DOHH2 (cell line): ENCODE measurements at regions not wholly inside any gene's neighbourhood (a gene's known extent, or its start where the extent isn't known, plus 50 kb on each side); places are given as distances from the start of the nearest gene placed in this dataset.

Experiments used
- H3F3A ChIP-seq: fragments of 200-600 bp; sonication (generic), shearing (Covaris generic); 2 replicates; pipeline ENCODE4 v1.6.0; 2016; ENCODE audit warnings: antibody characterized with exemption, mild to moderate bottlenecking; ENCODE audit not compliant: control insufficient read depth, insufficient read depth
- H3K27ac ChIP-seq: fragments of 200-600 bp; sonication (generic); 2 replicates; pipeline ENCODE4 v1.5.1; 2014; ENCODE audit warnings: low read depth, mild to moderate bottlenecking, low read length, moderate library complexity
- H3K27me3 ChIP-seq: fragments of 200-600 bp; sonication (generic); 2 replicates; pipeline ENCODE4 v1.6.1; 2014; ENCODE audit warnings: mild to moderate bottlenecking, low read length, mixed read lengths; ENCODE audit not compliant: control insufficient read depth
- H3K36me3 ChIP-seq: fragments of 200-600 bp; sonication (generic); 2 replicates; pipeline ENCODE4 v1.6.1; 2014; ENCODE audit warnings: mild to moderate bottlenecking, low read length, moderate library complexity, mixed read lengths; ENCODE audit not compliant: control insufficient read depth
- H3K4me1 ChIP-seq: fragments of 200-600 bp; sonication (generic); 2 replicates; pipeline ENCODE4 v1.6.1; 2014; ENCODE audit warnings: mild to moderate bottlenecking, low read length, mixed read lengths; ENCODE audit not compliant: control insufficient read depth
- H3K4me2 ChIP-seq: fragments of 200-600 bp; sonication (generic); 2 replicates; pipeline ENCODE4 v1.6.0; 2014; ENCODE audit warnings: mild to moderate bottlenecking, low read length, moderate library complexity
- H3K4me3 ChIP-seq: fragments of 200-600 bp; sonication (generic); 2 replicates; pipeline ENCODE4 v1.5.1; 2014; ENCODE audit warnings: mild to moderate bottlenecking, low read length, mixed read lengths
- H3K79me2 ChIP-seq: fragments of 200-600 bp; sonication (generic); 2 replicates; pipeline ENCODE4 v1.6.1; 2014; ENCODE audit warnings: mild to moderate bottlenecking, low read length, mixed read lengths; ENCODE audit not compliant: control insufficient read depth
- H3K9me2 ChIP-seq: fragments of 200-600 bp; sonication (generic); replicated peaks from 2 replicates; pipeline ENCODE4 v1.6.1; 2014; ENCODE audit warnings: mild to moderate bottlenecking, low read length, mixed read lengths; ENCODE audit not compliant: control insufficient read depth
- H3K9me3 ChIP-seq: fragments of 200-600 bp; sonication (generic); 2 replicates; pipeline ENCODE4 v1.6.1; 2014; ENCODE audit warnings: antibody characterized with exemption, low read length, mixed read lengths; ENCODE audit not compliant: control insufficient read depth, insufficient read depth
- H4K20me1 ChIP-seq: fragments of 200-600 bp; sonication (generic); 2 replicates; pipeline ENCODE4 v1.6.0; 2014; ENCODE audit warnings: low read depth, mild to moderate bottlenecking, antibody characterized with exemption, low read length, moderate library complexity; ENCODE audit not compliant: control insufficient read depth, insufficient read depth
- EZH2phosphoT487 ChIP-seq: fragments of 200-600 bp; sonication (generic); IDR thresholded peaks from 2 replicates; pipeline ENCODE4 v1.6.1; 2017; ENCODE audit warnings: borderline replicate concordance, mild to moderate bottlenecking, antibody characterized with exemption, low read length, moderate library complexity, mixed read lengths
- TF ChIP-seq, protein P1 (sequence below): fragments of 200-600 bp; sonication (generic); IDR thresholded peaks from one replicate; pipeline ENCODE4 v1.5.1; 2014; ENCODE audit warnings: antibody characterized with exemption, mild to moderate bottlenecking, low read depth, low read length; ENCODE audit not compliant: poor library complexity, severe bottlenecking

DNA sequence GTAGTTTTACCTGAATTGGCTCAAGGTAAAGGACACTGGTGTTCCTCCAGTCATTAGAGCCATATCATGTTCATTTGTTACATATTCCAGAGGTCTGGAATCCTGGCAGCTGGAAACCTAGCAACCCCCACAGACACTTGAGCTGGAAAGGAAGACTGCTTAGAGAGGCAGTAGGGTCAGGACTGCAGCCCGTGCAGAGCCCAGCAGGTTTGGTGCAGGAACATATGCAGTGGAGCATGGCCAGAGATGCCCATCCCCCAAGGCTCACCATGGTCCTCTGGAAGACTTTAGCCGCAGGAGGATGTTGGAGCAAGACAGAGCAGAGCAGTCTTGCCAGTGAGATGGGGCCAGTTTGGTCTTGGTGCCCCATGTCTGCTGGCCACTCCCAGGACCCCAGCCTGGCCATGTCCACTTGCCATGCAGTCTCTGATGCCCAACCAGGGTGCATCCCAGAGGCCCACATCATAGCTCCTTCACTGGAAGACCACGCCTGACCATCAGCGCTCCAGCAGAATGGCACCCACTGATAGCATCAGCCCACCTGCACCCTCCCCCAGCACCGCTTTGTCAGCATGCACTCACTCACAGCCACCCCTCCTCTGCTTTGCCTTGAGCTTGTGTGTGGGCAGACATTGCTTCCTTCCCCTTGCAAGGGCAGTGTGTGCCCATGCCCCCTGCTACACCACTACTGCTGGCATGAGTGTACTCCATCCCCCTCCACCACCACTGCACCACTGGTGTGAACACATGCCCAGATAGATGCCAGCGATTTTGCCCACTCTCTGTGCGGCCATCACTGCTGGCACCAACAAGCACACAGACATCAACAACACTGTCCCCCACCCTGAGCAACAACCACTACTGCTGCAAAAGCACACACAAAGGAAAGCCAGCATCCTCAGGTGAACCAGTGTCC lies 190.3 kb upstream of the SPOCK3 start:
- Histone ChIP-seq H3K4me2 (no peak overlapping the region), H3K36me3 (no peaks in the 10 kb centered on the region), H3K27ac (no peak overlapping the region)

DNA sequence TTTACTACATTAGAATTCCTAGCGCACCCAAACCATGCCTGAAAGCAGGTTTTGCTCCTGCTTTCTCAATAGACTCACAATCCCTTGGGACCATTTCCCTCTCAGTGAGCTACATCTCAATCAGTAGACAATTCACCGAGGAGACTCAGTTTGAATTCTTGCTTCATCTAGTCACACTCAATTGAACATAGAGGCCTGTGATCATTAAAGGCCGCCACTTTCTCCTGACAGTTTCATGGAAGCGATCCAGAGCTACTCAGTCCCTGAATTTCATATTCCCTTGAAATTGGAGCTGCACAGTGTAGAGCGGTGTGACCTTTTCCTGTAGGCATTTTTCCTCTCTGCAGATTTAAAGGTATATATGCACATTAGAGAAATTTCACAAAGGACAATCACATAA lies 193.9 kb upstream of the SPOCK3 start:
- H3K79me2 ChIP-seq: no peaks in the 10 kb centered on the region
- H3K4me3 ChIP-seq: no peak overlapping the region
- H3K9me3 ChIP-seq: no peaks in the 10 kb centered on the region
- no peaks in the 10 kb centered on the region for H4K20me1 ChIP-seq
- H3K36me3 ChIP-seq: no peaks in the 10 kb centered on the region
- TF ChIP-seq EZH2phosphoT487: no peak
- TF ChIP-seq, protein P1, sequence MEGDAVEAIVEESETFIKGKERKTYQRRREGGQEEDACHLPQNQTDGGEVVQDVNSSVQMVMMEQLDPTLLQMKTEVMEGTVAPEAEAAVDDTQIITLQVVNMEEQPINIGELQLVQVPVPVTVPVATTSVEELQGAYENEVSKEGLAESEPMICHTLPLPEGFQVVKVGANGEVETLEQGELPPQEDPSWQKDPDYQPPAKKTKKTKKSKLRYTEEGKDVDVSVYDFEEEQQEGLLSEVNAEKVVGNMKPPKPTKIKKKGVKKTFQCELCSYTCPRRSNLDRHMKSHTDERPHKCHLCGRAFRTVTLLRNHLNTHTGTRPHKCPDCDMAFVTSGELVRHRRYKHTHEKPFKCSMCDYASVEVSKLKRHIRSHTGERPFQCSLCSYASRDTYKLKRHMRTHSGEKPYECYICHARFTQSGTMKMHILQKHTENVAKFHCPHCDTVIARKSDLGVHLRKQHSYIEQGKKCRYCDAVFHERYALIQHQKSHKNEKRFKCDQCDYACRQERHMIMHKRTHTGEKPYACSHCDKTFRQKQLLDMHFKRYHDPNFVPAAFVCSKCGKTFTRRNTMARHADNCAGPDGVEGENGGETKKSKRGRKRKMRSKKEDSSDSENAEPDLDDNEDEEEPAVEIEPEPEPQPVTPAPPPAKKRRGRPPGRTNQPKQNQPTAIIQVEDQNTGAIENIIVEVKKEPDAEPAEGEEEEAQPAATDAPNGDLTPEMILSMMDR: no peak
- H3F3A ChIP-seq: no peaks in the 10 kb centered on the region
- no peaks in the 10 kb centered on the region for H3K9me2 ChIP-seq
- H3K4me2 ChIP-seq: no peak overlapping the region
- H3K27ac ChIP-seq: no peak overlapping the region
- no peaks in the 10 kb centered on the region for H3K27me3 ChIP-seq
- H3K4me1 ChIP-seq: no peaks in the 10 kb centered on the region

More for the DNA sequence above, 190.3 kb upstream of the SPOCK3 start:
- no peaks in the 10 kb centered on the region for H4K20me1 ChIP-seq
- no peaks in the 10 kb centered on the region for H3K79me2 ChIP-seq
- H3K27me3 ChIP-seq: no peaks in the 10 kb centered on the region
- no peak overlapping the region for H3K4me3 ChIP-seq
- no peaks in the 10 kb centered on the region for H3K9me3 ChIP-seq
- TF ChIP-seq, protein P1: no peak
- TF ChIP-seq EZH2phosphoT487: no peak
- no peaks in the 10 kb centered on the region for H3K4me1 ChIP-seq
- H3K9me2 ChIP-seq: no peaks in the 10 kb centered on the region
- no peaks in the 10 kb centered on the region for H3F3A ChIP-seq

DNA sequence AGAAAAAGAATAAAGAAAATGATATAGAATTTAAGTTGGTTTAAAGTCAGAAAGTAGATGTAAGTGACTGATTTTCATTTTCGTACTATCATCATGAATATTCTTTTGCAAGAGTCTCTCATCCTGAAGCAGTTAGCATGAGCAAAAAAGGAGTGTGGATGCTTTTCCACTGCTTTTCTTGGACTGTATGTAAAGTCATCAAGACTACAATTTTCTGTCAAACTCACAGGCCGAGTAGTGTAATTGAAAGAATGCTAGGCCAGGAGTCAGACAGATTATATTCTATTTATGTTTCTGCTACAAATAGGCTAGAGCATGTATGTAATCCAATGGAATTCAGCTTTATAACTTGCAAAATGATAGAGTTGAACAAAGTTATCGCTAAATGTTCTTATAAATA lies 197.1 kb upstream of the SPOCK3 start:
- Histone ChIP-seq H3K27me3 (no peaks in the 10 kb centered on the region), H3K9me3 (no peaks in the 10 kb centered on the region), H3K4me1 (no peaks in the 10 kb centered on the region), H3K27ac (no peak overlapping the region), H4K20me1 (no peaks in the 10 kb centered on the region), H3K4me3 (no peak overlapping the region), H3K36me3 (no peaks in the 10 kb centered on the region), H3K79me2 (no peaks in the 10 kb centered on the region), H3F3A (no peaks in the 10 kb centered on the region), H3K4me2 (no peak overlapping the region), H3K9me2 (no peaks in the 10 kb centered on the region)
- TF ChIP-seq EZH2phosphoT487: no peak
- TF ChIP-seq, protein P1: no peak
